Ascending aorta (tissue), 2 donors: ENCODE measurements at regions not wholly inside any gene's neighbourhood (a gene's known extent, or its start where the extent isn't known, plus 50 kb on each side); places are given as distances from the start of the nearest gene placed in this dataset.

Experiments used
- DNase-seq, 2 donors: peaks; one replicate each; pipeline ENCODE4 v3.0.0-alpha.2; 2019; ENCODE audit warnings: low spot score in 2 of 2
- H3K27ac ChIP-seq, 2 donors: fragments of 200-600 bp; sonication (generic); one replicate each; pipeline ENCODE4 v1.5.1; 2016 to 2017; ENCODE audit warnings: mild to moderate bottlenecking in 1 of 2
- H3K27me3 ChIP-seq: fragments of 200-600 bp; sonication (generic); one replicate; pipeline ENCODE4 v1.5.1; 2017
- H3K36me3 ChIP-seq, 2 donors: fragments of 200-600 bp; sonication (generic); one replicate each; pipeline ENCODE4 v1.5.1; 2016
- H3K4me1 ChIP-seq, 2 donors: fragments of 200-600 bp; sonication (generic); one replicate each; pipeline ENCODE4 v1.5.1; 2016 to 2017; ENCODE audit warnings: mild to moderate bottlenecking in 1 of 2
- H3K4me3 ChIP-seq, 2 donors: fragments of 200-600 bp; sonication (generic); one replicate each; pipeline ENCODE4 v1.5.1; 2016 to 2017; ENCODE audit warnings: mild to moderate bottlenecking in 1 of 2
- H3K9me3 ChIP-seq, 2 donors: fragments of 200-600 bp; sonication (generic); one replicate each; pipeline ENCODE4 v1.5.1; 2016
- intact Hi-C: fragments of 100-400 bp; cut with DNase I; formaldehyde crosslinking; loops from one replicate; pipeline ENCODE4 v1.15.1; 2023
- TF ChIP-seq, protein P1 (sequence below), 3 experiments: fragments of 200-600 bp in 2 of 3; fragments of 450-650 bp in 1 of 3; sonication (generic) in 2 of 3; IDR thresholded peaks; one replicate each; pipeline ENCODE4 v1.5.1; 2016 to 2019; ENCODE audit warnings: antibody characterized with exemption in 3 of 3, mild to moderate bottlenecking in 1 of 3, moderate library complexity in 1 of 3

DNA sequence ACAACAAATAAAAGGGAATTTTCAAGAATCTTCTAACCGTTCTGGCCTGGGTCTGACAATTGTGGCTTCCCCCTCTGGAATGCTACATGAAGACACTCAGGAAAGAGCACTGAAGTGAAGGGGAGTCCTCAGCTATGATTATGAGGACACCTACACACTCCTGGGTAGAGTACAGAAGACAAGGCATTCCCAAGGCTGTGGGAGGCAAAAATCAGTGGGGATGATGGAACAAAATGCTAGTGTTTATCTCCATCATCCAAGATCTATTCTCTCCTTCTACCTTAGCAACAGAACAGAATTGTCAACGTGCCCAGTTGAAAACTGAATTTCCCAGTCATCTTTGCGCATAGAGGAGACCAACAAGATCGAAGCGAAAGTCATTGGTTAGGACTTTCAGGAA is 130.1 kb upstream of the LARP1 start:
- no peaks in the 10 kb centered on the region for H3K27me3 ChIP-seq
- DNase-seq, result no peak
- no peaks in the 10 kb centered on the region for H3K36me3 ChIP-seq
- TF ChIP-seq, protein P1, sequence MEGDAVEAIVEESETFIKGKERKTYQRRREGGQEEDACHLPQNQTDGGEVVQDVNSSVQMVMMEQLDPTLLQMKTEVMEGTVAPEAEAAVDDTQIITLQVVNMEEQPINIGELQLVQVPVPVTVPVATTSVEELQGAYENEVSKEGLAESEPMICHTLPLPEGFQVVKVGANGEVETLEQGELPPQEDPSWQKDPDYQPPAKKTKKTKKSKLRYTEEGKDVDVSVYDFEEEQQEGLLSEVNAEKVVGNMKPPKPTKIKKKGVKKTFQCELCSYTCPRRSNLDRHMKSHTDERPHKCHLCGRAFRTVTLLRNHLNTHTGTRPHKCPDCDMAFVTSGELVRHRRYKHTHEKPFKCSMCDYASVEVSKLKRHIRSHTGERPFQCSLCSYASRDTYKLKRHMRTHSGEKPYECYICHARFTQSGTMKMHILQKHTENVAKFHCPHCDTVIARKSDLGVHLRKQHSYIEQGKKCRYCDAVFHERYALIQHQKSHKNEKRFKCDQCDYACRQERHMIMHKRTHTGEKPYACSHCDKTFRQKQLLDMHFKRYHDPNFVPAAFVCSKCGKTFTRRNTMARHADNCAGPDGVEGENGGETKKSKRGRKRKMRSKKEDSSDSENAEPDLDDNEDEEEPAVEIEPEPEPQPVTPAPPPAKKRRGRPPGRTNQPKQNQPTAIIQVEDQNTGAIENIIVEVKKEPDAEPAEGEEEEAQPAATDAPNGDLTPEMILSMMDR (IDR thresholded peaks at IDR 0.05), result no peak
- intact Hi-C loops, result no loop called here
- H3K27ac ChIP-seq, result no peak overlapping the region
- no peaks in the 10 kb centered on the region for H3K9me3 ChIP-seq
- no peak overlapping the region for H3K4me3 ChIP-seq
- H3K4me1 ChIP-seq, result no peaks in the 10 kb centered on the region

DNA sequence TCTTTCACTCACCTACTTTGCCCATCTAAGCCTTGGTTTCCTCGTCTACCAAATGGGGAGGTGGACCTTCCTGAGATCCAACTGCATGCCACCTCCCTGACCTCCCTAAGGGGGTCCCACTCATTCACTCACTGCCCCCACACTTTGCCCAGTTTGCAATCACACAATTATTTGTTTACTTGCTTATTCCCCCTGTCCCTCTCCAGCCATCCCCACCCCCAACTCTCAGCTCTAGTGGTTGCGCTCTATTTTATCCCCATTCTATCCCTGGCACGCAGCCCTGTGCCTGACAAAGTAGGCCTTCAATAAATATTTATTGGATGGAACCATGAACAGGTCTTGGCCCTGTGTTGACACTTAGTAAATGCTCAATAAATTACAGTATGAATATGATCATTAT is 130.8 kb upstream of the LARP1 start:
- H3K4me1 ChIP-seq, result no peaks in the 10 kb centered on the region
- H3K4me3 ChIP-seq, result no peak overlapping the region
- intact Hi-C loops, result no loop called here
- H3K9me3 ChIP-seq, result no peaks in the 10 kb centered on the region
- no peak for DNase-seq
- TF ChIP-seq, protein P1 (IDR thresholded peaks at IDR 0.05), result no peak
- no peaks in the 10 kb centered on the region for H3K27me3 ChIP-seq
- no peaks in the 10 kb centered on the region for H3K36me3 ChIP-seq
- H3K27ac ChIP-seq, result no peak overlapping the region

DNA sequence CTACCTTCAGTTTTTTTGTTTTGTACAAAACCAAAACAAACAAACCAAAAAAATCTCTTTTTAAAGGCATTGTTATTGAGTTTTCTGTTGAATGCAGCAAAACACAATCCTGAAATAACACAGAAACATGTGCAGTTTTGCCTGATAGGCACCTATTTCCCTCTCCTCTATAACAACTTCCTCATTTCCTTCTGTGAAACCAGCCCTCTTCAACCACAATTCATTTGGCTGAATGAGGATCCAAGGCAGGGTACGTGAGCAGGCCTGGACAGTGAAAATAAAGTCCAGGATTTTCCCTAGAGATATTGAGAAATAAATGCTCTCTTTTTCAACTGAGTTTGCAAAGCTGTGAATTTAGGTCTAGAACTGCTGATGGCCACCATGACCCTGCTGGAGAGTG is 134.8 kb upstream of the LARP1 start:
- TF ChIP-seq, protein P1 (IDR thresholded peaks at IDR 0.05), result no peak

DNA sequence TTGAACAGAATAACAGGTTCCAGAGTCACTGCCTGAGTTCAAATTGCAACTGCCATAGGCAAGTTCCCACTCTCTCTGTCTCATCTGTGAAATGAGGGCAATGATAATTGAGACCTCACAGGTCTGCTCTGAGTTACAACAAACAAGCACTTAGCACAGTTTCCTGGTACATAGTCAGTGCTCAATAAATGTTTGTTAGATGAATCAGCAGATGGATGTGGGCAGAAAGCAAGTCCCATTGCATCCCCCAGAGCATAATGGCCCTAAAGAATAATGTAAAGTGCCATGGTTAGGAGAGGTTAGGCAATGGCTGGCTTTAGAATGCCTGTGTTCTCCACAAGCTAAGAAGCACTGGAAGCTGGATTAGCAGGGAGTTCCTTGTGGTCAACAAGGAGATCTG is 136.5 kb upstream of the LARP1 start:
- intact Hi-C loops, result no loop called here
- Histone ChIP-seq H3K9me3 (no peaks in the 10 kb centered on the region), H3K4me3 (no peak overlapping the region), H3K27me3 (no peaks in the 10 kb centered on the region), H3K27ac (no peak overlapping the region), H3K36me3 (no peaks in the 10 kb centered on the region), H3K4me1 (no peaks in the 10 kb centered on the region)
- DNase-seq, result no peak
- TF ChIP-seq, protein P1 (IDR thresholded peaks at IDR 0.05), result no peak

More for the DNA sequence above, 134.8 kb upstream of the LARP1 start:
- Histone ChIP-seq H3K4me3 (no peak overlapping the region), H3K27ac (no peak overlapping the region), H3K9me3 (no peaks in the 10 kb centered on the region), H3K27me3 (no peaks in the 10 kb centered on the region), H3K36me3 (no peaks in the 10 kb centered on the region), H3K4me1 (no peaks in the 10 kb centered on the region)
- intact Hi-C loops, result no loop called here
- no peak for DNase-seq

DNA sequence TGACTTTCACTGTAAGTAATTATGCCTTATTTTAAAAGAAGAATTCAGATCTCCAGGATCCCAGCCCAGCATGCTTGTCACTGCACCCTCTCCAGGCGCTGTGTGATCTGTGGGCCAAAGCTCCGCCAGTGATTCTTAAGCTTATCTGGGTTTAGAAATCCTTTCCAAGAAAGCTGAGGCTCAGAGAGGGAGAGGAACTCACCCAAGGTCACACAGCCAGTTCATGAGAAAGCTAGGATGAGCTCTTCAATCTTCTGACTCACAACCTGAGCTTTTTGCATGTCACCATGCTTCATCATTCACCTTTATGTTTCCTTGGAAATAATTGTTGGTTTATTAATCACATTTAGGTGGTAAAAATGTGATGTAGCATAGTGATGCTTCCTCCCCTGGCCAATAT is 136.6 kb upstream of the HAND1 start:
- no peaks in the 10 kb centered on the region for H3K36me3 ChIP-seq
- H3K27ac ChIP-seq, result no peak overlapping the region
- no peaks in the 10 kb centered on the region for H3K9me3 ChIP-seq
- H3K4me1 ChIP-seq, result peaks cover 4 to 7% of the 10 kb centered on the region in 2 donors
- intact Hi-C loops, result no loop called here
- no peak overlapping the region for H3K4me3 ChIP-seq
- DNase-seq, result no peak
- peaks cover 4% of the 10 kb centered on the region for H3K27me3 ChIP-seq
- TF ChIP-seq, protein P1 (IDR thresholded peaks at IDR 0.05), result no peak

DNA sequence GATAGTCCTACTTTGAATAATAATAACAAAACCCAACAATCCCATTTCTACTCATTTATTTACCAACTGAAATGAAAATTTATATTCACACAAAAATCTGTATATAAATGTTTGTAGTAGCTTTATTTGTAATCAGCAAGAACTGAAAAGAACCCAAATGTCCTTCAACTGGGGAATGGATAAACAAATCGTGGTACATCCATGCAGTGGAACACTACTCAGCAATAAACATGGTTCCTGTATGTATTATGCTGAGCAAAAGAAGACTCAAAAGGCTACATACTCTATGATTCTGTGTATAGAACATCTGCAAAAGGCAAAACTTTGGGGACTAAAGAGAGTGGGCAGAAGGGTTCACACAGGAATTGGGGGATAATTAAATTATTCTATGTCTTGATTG is 136.1 kb upstream of the HAND1 start:
- TF ChIP-seq, protein P1 (IDR thresholded peaks at IDR 0.05), result no peak
- DNase-seq, result no peak
- no peak overlapping the region for H3K27ac ChIP-seq
- no peaks in the 10 kb centered on the region for H3K9me3 ChIP-seq
- H3K27me3 ChIP-seq, result peaks cover 4% of the 10 kb centered on the region
- H3K4me3 ChIP-seq, result no peak overlapping the region
- H3K4me1 ChIP-seq, result peaks cover 4 to 7% of the 10 kb centered on the region in 2 donors
- intact Hi-C loops, result no loop called here
- H3K36me3 ChIP-seq, result no peaks in the 10 kb centered on the region
